ENCODE measurements at regions not wholly inside any gene's neighbourhood (a gene's known extent, or its start where the extent isn't known, plus 50 kb on each side); places are given as distances from the start of the nearest gene placed in this dataset.

DNA sequence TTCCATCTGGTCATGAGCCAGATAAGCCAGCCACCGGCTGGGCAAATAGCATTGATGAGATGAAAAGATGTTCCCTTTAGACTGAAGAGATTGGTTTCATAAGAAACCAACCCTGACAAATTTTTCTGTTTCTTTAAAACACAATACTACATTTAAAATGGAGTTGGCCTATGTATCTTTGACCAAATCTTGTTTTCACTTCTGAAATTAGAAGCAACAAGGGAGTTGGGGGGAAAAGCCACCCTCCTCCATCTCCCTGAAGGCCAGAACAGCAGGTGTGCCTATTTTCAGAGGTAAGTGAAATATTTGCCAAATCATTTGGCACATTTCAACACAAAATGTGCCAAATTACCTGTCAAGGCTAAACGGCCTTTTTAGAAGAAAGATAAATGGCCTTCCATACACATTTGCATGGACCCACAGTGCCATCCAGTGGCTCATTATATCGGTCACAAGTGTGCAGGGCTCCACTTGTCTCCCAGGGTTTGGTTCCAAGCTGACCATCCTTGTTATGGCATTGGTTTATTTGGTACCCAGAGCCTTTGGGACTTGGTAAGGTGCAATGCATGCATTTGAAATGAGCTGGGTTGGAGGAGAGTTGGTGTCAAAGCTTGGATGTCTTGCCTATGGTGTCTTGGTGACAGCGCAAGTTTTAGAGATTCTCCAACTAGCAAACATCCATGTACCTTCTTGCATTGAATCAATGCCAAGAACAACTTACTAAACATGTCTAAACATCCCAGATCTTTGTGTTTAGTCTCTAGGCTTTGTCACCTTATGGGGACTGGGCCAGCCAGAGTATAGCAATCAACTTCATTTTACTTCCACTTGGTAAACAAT lies 372.0 kb upstream of the KIF2A start:
- TF ChIP-seq POLR2A (IDR thresholded peaks at IDR 0.05; ENCODE audit: low read depth, low read length), result no peak
- TF ChIP-seq POLR2AphosphoS5 (IDR thresholded peaks at IDR 0.05; ENCODE audit: low read depth, low read length), result no peak
